ENCODE measurements at regions not wholly inside any gene's neighbourhood (a gene's known extent, or its start where the extent isn't known, plus 50 kb on each side); places are given as distances from the start of the nearest gene placed in this dataset.
"Not testable (repeated sequence)": the region's sequence is repeated elsewhere in the genome, so short reads cannot be mapped to it uniquely, and the experiment has no call there.

DNA sequence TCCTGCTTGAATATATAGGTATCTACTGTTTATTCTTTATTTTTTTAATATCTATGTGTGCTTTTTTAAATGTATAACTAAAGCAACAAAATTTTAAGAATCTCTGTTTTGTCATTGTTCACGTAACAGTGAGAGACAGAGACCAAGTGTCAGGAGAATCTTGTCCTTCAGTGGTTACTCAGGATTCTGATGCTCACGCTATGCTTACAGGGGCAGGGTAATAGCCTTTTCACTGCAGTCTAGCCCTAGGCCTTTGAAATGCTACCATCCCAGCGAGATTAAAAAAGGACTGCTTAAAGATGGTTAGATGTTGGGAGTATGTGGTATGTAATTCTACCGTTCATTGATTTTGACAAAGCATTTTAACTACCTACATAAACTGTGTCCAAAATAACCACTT is 71.6 kb upstream of the EGFR start:
- in situ Hi-C loops (cut with HindIII; ENCODE audit: low pct_unique_long_range_greater_than_20kb, low sequenced_read_pairs): no loop called here
- H3K27ac ChIP-seq (ENCODE audit: low read length): no peak overlapping the region
- no peak for ATAC-seq

DNA sequence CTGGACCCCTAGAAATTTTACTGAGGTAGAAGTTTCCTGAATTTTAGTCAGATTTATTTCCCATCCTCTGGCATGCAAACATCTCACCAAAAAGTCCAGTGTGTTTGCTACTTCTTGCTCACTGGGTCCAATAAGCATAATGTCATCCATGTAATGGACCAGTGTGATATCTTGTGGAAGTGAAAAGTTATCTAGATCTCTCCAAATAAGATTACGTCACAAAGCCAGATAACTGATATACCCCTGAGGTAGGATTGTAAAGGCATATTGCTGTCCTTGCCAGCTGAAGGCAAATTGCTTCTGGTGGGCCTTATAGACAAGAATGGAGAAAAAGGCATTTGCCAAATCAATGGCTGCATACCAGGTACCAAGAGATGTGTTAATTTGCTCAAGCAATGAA is 69.3 kb upstream of the EGFR start:
- ATAC-seq; H3K4me1 ChIP-seq (ENCODE audit: control insufficient read depth, insufficient read depth, low read length); H3K4me3 ChIP-seq (ENCODE audit: low read depth in 2 of 2, low read length in 2 of 2); CTCF ChIA-PET; H3K27me3 ChIP-seq (ENCODE audit: control insufficient read depth, insufficient read depth, low read length); intact Hi-C loops (cut with micrococcal nuclease; ENCODE audit: unreplicated experiment); H3K9me3 ChIP-seq (ENCODE audit: control insufficient read depth, insufficient read depth, low read depth, low read length); BruUV-seq (replicated peaks); H3K27ac ChIP-seq (ENCODE audit: low read length); in situ Hi-C loops (cut with HindIII; ENCODE audit: low pct_unique_long_range_greater_than_20kb, low sequenced_read_pairs); DNase-seq (ENCODE audit: low read depth, low spot score); H3K36me3 ChIP-seq (ENCODE audit: control insufficient read depth, insufficient read depth, low read length): not testable (repeated sequence)
- POLR2A ChIA-PET: interaction anchor here (0.6 kb wide), 1 partner anchor 19 kb away, joined by 3 read pairs; no protein-coding TSS in a partner anchor

More for the DNA sequence above, 71.6 kb upstream of the EGFR start:
- no peaks in the 10 kb centered on the region for H3K36me3 ChIP-seq (ENCODE audit: control insufficient read depth, insufficient read depth, low read length)
- no TSS peak for BruUV-seq (replicated peaks)
- no peak for DNase-seq (ENCODE audit: low read depth, low spot score)
- peaks cover 4% of the 10 kb centered on the region; the same call in 1 of the 2 replicates for H3K4me1 ChIP-seq (ENCODE audit: control insufficient read depth, insufficient read depth, low read length)
- no peak overlapping the region for H3K4me3 ChIP-seq (ENCODE audit: low read depth in 2 of 2, low read length in 2 of 2)
- no peaks in the 10 kb centered on the region for H3K9me3 ChIP-seq (ENCODE audit: control insufficient read depth, insufficient read depth, low read depth, low read length)
- ChIA-PET POLR2A (no interaction called here), CTCF (interaction anchor here (0.9 kb wide), 1 partner anchor 307 kb away, joined by 3 read pairs; no protein-coding TSS in a partner anchor)
- no peaks in the 10 kb centered on the region for H3K27me3 ChIP-seq (ENCODE audit: control insufficient read depth, insufficient read depth, low read length)
- intact Hi-C loops (cut with micrococcal nuclease; ENCODE audit: unreplicated experiment): no loop called here
- no peak for TF ChIP-seq SIN3A (IDR thresholded peaks at IDR 0.05; ENCODE audit: borderline replicate concordance, insufficient read depth, low read depth, low read length)
- TF ChIP-seq POLR2AphosphoS5 (IDR thresholded peaks at IDR 0.05; ENCODE audit: low read depth, low read length): no peak
- TF ChIP-seq TCF7L2 (IDR thresholded peaks at IDR 0.05; ENCODE audit: low read depth, low read length): no peak
- TF ChIP-seq, protein P1, sequence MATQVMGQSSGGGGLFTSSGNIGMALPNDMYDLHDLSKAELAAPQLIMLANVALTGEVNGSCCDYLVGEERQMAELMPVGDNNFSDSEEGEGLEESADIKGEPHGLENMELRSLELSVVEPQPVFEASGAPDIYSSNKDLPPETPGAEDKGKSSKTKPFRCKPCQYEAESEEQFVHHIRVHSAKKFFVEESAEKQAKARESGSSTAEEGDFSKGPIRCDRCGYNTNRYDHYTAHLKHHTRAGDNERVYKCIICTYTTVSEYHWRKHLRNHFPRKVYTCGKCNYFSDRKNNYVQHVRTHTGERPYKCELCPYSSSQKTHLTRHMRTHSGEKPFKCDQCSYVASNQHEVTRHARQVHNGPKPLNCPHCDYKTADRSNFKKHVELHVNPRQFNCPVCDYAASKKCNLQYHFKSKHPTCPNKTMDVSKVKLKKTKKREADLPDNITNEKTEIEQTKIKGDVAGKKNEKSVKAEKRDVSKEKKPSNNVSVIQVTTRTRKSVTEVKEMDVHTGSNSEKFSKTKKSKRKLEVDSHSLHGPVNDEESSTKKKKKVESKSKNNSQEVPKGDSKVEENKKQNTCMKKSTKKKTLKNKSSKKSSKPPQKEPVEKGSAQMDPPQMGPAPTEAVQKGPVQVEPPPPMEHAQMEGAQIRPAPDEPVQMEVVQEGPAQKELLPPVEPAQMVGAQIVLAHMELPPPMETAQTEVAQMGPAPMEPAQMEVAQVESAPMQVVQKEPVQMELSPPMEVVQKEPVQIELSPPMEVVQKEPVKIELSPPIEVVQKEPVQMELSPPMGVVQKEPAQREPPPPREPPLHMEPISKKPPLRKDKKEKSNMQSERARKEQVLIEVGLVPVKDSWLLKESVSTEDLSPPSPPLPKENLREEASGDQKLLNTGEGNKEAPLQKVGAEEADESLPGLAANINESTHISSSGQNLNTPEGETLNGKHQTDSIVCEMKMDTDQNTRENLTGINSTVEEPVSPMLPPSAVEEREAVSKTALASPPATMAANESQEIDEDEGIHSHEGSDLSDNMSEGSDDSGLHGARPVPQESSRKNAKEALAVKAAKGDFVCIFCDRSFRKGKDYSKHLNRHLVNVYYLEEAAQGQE (IDR thresholded peaks at IDR 0.05; ENCODE audit: insufficient read depth in 1 of 2, low read depth in 2 of 2, low read length in 1 of 2): no peak
- no peak for TF ChIP-seq CTCF (IDR thresholded peaks at IDR 0.05)

DNA sequence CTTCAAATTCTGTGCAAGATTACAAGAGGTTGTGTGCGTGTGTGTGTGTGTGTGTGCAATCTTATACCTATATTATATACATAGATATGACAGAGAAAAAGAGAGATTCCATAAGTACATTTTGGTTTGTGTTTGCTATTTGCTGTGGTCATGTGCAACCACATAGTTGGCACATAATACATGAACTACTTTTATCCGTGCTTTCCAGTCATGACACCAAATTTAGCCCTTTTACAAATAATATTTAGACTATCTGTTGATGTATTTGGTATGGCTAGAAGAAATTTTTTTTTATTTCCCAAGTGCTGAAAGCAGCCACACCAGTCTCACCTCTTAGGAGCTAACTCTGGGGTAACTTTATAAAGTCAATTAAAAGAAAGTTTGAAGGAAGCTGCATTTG is 63.5 kb upstream of the EGFR start:
- TF ChIP-seq CTCF (IDR thresholded peaks at IDR 0.05): no peak
- TF ChIP-seq, protein P1 (IDR thresholded peaks at IDR 0.05; ENCODE audit: insufficient read depth in 1 of 2, low read depth in 2 of 2, low read length in 1 of 2): no peak
- TF ChIP-seq POLR2AphosphoS5 (IDR thresholded peaks at IDR 0.05; ENCODE audit: low read depth, low read length): no peak
- no peak for TF ChIP-seq SIN3A (IDR thresholded peaks at IDR 0.05; ENCODE audit: borderline replicate concordance, insufficient read depth, low read depth, low read length)
- no peak for TF ChIP-seq TCF7L2 (IDR thresholded peaks at IDR 0.05; ENCODE audit: low read depth, low read length)
- intact Hi-C loops (cut with micrococcal nuclease; ENCODE audit: unreplicated experiment): no loop called here
- no TSS peak for BruUV-seq (replicated peaks)
- no peaks in the 10 kb centered on the region for H3K9me3 ChIP-seq (ENCODE audit: control insufficient read depth, insufficient read depth, low read depth, low read length)
- H3K36me3 ChIP-seq (ENCODE audit: control insufficient read depth, insufficient read depth, low read length): no peaks in the 10 kb centered on the region
- H3K4me1 ChIP-seq (ENCODE audit: control insufficient read depth, insufficient read depth, low read length): no peaks in the 10 kb centered on the region
- POLR2A ChIA-PET: no interaction called here
- DNase-seq (ENCODE audit: low read depth, low spot score) (no peak), ATAC-seq (no peak)
- no peaks in the 10 kb centered on the region for H3K27me3 ChIP-seq (ENCODE audit: control insufficient read depth, insufficient read depth, low read length)
- no peak overlapping the region for H3K4me3 ChIP-seq (ENCODE audit: low read depth in 2 of 2, low read length in 2 of 2)
- in situ Hi-C loops (cut with HindIII; ENCODE audit: low pct_unique_long_range_greater_than_20kb, low sequenced_read_pairs): no loop called here
- CTCF ChIA-PET: no interaction called here
- H3K27ac ChIP-seq (ENCODE audit: low read length): no peak overlapping the region

All from Panc1 (cell line).